ENCODE measurements at regions not wholly inside any gene's neighbourhood (a gene's known extent, or its start where the extent isn't known, plus 50 kb on each side); places are given as distances from the start of the nearest gene placed in this dataset.

DNA sequence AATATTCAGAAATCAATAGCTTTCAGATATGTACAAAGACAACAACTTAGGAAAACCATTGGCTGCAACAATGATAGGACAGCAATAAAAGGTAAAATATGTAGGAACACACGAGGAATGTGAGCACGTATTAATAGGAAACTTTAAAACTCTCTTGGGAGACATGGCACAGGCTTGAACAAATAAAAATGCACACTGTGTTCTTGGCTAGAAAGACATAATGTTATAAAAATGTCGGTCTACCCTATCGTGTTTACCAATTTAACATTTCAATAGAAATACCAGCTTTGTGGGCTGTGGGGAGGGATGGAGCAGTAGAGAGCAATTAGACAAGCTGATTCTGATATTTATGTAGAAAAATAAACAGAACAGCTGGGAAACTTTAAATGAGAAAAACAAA, 69.0 kb upstream of the FAM9B start:
- Histone ChIP-seq H3K4me1 (ENCODE audit: insufficient read depth, low read length) (no peaks in the 10 kb centered on the region), H2AFZ (ENCODE audit: low read length) (no peak overlapping the region), H3K79me2 (ENCODE audit: insufficient read depth, low read length) (no peaks in the 10 kb centered on the region), H3K36me3 (ENCODE audit: insufficient read depth, low read length) (no peaks in the 10 kb centered on the region), H3K4me3 (ENCODE audit: insufficient read depth, low read length) (no peak overlapping the region), H3K4me2 (ENCODE audit: insufficient read depth, low read length) (no peak overlapping the region), H3K27me3 (ENCODE audit: insufficient read depth, low read length) (no peaks in the 10 kb centered on the region), H3K9me3 (ENCODE audit: low read depth, low read length) (no peaks in the 10 kb centered on the region), H3K27ac (ENCODE audit: low read depth, low read length) (no peak overlapping the region), H4K20me1 (ENCODE audit: insufficient read depth, low read length) (no peaks in the 10 kb centered on the region)
- TF ChIP-seq, protein P1, sequence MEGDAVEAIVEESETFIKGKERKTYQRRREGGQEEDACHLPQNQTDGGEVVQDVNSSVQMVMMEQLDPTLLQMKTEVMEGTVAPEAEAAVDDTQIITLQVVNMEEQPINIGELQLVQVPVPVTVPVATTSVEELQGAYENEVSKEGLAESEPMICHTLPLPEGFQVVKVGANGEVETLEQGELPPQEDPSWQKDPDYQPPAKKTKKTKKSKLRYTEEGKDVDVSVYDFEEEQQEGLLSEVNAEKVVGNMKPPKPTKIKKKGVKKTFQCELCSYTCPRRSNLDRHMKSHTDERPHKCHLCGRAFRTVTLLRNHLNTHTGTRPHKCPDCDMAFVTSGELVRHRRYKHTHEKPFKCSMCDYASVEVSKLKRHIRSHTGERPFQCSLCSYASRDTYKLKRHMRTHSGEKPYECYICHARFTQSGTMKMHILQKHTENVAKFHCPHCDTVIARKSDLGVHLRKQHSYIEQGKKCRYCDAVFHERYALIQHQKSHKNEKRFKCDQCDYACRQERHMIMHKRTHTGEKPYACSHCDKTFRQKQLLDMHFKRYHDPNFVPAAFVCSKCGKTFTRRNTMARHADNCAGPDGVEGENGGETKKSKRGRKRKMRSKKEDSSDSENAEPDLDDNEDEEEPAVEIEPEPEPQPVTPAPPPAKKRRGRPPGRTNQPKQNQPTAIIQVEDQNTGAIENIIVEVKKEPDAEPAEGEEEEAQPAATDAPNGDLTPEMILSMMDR (IDR thresholded peaks at IDR 0.05; ENCODE audit: extremely low read depth, low read depth, low read length): no peak
- DNase-seq (ENCODE audit: insufficient read length, low spot score, missing footprints): no peak

DNA sequence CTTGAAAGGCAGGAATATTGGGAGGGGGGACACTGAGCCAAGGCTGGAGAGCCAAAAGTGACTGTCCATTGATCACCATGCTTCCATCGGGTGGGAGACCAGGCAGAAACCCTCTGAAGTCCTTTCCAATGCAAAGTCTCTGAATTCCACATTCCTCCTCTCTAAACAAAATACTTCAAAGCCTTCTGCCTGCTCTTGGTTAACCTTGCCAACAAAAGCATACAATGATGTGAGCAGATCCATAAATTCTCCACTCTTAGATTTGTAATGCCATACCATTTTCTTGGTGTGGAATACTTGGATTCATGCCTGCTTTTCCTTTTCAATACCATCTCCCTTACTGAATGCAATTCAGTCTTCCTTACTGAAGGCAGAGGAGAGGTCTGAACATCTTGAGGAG, 74.1 kb upstream of the FAM9B start:
- H3K4me2 ChIP-seq (ENCODE audit: insufficient read depth, low read length): no peak overlapping the region
- H3K79me2 ChIP-seq (ENCODE audit: insufficient read depth, low read length): no peaks in the 10 kb centered on the region
- no peak overlapping the region for H3K27ac ChIP-seq (ENCODE audit: low read depth, low read length)
- H3K4me3 ChIP-seq (ENCODE audit: insufficient read depth, low read length): no peak overlapping the region
- no peaks in the 10 kb centered on the region for H4K20me1 ChIP-seq (ENCODE audit: insufficient read depth, low read length)
- no peaks in the 10 kb centered on the region for H3K4me1 ChIP-seq (ENCODE audit: insufficient read depth, low read length)
- DNase-seq (ENCODE audit: insufficient read length, low spot score, missing footprints): no peak
- H2AFZ ChIP-seq (ENCODE audit: low read length): no peak overlapping the region
- no peaks in the 10 kb centered on the region for H3K9me3 ChIP-seq (ENCODE audit: low read depth, low read length)
- no peaks in the 10 kb centered on the region for H3K36me3 ChIP-seq (ENCODE audit: insufficient read depth, low read length)
- no peaks in the 10 kb centered on the region for H3K27me3 ChIP-seq (ENCODE audit: insufficient read depth, low read length)
- TF ChIP-seq, protein P1 (IDR thresholded peaks at IDR 0.05; ENCODE audit: extremely low read depth, low read depth, low read length): no peak

DNA sequence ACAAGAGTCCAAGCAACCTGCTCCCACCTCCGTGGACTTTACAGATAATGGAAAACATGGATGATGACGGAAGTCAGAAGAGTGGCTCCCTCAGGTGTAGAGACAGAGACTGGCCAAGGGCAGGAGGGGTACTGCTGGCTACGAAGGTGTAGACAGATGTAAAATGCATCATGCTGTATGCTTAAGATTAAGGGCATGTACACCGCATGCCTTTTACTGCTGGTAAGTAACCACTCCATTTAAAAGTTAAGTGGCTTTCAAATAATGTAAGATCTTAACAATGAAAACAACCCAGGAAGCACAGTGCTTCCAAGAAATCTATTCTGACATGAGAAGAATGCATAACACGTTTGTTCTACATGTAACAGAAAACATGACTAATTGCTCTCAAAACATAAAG, 76.9 kb upstream of the FAM9B start:
- TF ChIP-seq, protein P1 (IDR thresholded peaks at IDR 0.05; ENCODE audit: extremely low read depth, low read depth, low read length): no peak
- Histone ChIP-seq H3K4me1 (ENCODE audit: insufficient read depth, low read length) (no peaks in the 10 kb centered on the region), H3K36me3 (ENCODE audit: insufficient read depth, low read length) (no peaks in the 10 kb centered on the region)

DNA sequence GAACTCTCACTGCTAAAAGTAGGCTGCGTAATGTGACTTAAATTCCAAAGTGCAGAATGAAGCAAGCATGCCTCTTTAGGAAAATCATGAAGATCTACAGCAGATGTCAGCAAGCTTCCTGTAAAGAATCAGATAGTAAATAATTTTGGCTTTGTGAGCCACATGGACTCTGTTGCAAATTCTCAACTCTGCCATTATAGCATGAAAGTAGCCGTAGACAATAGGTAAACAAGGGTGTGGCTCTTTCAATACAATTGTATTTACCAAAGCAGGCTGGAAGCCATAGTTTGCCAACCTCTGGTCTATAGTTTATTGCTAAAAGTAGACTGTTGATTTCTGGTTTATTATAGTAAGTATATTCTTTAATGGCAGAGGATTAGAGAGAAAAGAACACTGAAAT, 80.3 kb upstream of the FAM9B start:
- no peak overlapping the region for H3K4me3 ChIP-seq (ENCODE audit: insufficient read depth, low read length)
- H2AFZ ChIP-seq (ENCODE audit: low read length): no peak overlapping the region
- no peaks in the 10 kb centered on the region for H3K79me2 ChIP-seq (ENCODE audit: insufficient read depth, low read length)
- H3K27me3 ChIP-seq (ENCODE audit: insufficient read depth, low read length): no peaks in the 10 kb centered on the region
- no peak overlapping the region for H3K4me2 ChIP-seq (ENCODE audit: insufficient read depth, low read length)
- no peaks in the 10 kb centered on the region for H4K20me1 ChIP-seq (ENCODE audit: insufficient read depth, low read length)
- H3K4me1 ChIP-seq (ENCODE audit: insufficient read depth, low read length): no peaks in the 10 kb centered on the region
- TF ChIP-seq, protein P1 (IDR thresholded peaks at IDR 0.05; ENCODE audit: extremely low read depth, low read depth, low read length): no peak
- DNase-seq (ENCODE audit: insufficient read length, low spot score, missing footprints): no peak
- H3K9me3 ChIP-seq (ENCODE audit: low read depth, low read length): no peaks in the 10 kb centered on the region
- no peaks in the 10 kb centered on the region for H3K36me3 ChIP-seq (ENCODE audit: insufficient read depth, low read length)
- H3K27ac ChIP-seq (ENCODE audit: low read depth, low read length): no peak overlapping the region

More for the DNA sequence above, 76.9 kb upstream of the FAM9B start:
- no peak overlapping the region for H3K4me2 ChIP-seq (ENCODE audit: insufficient read depth, low read length)
- no peaks in the 10 kb centered on the region for H3K79me2 ChIP-seq (ENCODE audit: insufficient read depth, low read length)
- no peak for DNase-seq (ENCODE audit: insufficient read length, low spot score, missing footprints)
- no peak overlapping the region for H3K27ac ChIP-seq (ENCODE audit: low read depth, low read length)
- no peaks in the 10 kb centered on the region for H3K27me3 ChIP-seq (ENCODE audit: insufficient read depth, low read length)
- no peaks in the 10 kb centered on the region for H4K20me1 ChIP-seq (ENCODE audit: insufficient read depth, low read length)
- H3K4me3 ChIP-seq (ENCODE audit: insufficient read depth, low read length): no peak overlapping the region
- no peaks in the 10 kb centered on the region for H3K9me3 ChIP-seq (ENCODE audit: low read depth, low read length)
- H2AFZ ChIP-seq (ENCODE audit: low read length): no peak overlapping the region
